Right kidney (tissue), 1 donor: ENCODE measurements at regions not wholly inside any gene's neighbourhood (a gene's known extent, or its start where the extent isn't known, plus 50 kb on each side); places are given as distances from the start of the nearest gene placed in this dataset.
A peak's percentile ranks its signal among the peaks of the same experiment; 100 is the strongest.
"Not testable (repeated sequence)": the region's sequence is repeated elsewhere in the genome, so short reads cannot be mapped to it uniquely, and the experiment has no call there.

Source experiments
- DNase-seq: peaks from one replicate; pipeline ENCODE4 v3.0.0-alpha.2; 2016

DNA sequence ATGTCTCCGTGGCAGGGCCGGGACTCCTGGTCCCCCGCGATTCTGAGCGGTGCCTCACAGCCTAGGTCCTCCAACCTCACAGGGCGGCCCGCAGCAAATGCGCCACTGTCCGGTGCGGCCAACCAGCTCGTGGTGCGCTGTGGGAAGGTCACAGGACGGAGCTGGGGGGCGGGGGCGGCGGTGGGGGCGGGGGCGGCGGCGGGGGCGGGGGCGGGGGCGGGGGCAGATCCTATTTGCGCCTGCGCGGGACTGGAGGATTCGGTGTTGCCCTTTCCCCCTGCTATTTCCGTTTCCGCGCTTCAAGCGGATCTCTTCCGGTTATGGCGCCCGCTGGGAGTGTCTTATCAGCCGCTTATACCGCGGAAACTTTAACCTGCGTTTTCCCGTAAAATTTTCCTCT is 106.7 kb upstream of the SNRPN start:
- DNase-seq = peak; percentile 20

DNA sequence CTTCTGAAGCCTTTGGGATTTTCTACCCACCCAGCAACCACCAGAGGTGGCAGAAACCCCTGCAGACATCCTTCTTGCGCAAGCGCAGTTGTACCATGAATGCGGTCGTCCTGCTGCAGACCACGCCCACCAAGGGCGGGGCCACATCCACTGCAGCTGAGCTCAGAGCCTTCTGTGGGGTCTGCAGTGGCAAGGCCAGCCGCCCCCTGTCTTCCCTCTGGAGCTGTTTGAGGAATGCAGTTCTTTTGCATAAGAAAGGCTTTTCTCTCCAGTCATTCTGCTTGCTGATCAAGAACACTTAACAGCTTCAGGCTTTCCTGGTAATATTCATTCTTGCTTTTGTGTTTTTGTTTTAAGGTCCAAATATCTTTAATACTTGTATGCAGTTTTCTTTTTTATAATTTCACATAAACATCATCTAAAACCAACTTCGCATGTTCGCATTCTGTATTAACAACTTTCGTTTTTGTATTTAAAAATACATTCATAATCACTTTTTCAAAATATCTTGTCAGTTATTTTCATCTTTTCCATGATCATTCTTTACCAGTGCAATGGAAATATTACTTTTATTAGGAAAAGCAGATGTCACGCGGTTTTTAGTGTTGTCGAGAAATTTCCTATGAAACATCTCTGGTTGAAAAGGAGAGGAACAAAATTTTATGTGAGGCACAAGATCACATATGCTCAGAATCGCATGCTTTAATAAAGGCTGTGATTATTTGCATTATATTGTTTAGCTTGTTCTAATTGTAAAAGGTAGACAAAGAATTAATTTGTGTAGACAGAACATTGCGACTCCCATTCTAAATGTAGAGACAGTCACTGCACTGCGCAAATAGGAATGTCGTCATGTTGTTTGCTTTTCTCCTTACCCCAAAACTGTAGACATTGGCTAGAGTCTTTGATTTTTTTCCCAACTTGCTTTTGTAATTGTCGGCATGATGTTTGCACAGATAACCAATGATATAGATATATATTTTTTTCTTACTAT is 98.1 kb upstream of the SNRPN start:
- peak; percentile 6 for DNase-seq

DNA sequence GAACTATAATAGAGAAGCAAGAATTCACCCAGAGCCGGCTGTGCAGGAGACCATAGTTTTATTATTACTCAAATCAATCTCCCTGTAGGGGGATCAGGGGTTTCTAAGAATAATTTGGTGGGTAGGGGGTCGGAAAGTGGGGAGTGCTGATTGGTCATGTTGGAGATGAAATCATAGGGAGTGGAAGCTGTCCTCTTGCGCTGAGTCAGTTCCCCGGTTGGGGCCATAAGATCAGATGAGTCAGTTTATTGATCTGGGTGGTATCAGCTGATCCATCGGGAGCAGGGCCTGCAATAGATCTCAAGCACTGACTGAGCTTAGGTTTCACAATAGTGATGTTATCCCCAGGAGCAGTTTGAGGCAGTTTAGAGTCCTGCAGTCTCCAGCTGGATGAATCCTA is 97.0 kb upstream of the SNRPN start:
- no peak for DNase-seq

DNA sequence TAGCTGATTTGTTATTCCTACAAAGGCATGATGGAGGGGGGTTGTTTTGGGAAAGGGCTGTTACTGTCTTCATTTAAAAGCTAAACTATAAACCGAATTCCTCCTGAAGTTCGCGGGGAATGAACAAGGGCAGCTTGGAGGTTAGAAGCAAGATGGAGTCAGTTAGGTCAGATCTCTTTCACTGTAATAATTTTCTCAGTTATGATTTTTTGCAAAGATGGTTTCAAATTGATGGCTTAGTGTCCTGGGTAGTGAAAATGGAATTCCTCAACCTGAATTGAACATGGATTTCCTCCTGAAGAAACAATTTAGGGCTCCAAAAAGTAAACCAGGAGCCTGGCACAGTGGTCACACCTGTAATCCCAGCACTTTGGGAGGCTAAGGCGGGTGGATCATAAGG is 96.6 kb upstream of the SNRPN start:
- not testable (repeated sequence) for DNase-seq

DNA sequence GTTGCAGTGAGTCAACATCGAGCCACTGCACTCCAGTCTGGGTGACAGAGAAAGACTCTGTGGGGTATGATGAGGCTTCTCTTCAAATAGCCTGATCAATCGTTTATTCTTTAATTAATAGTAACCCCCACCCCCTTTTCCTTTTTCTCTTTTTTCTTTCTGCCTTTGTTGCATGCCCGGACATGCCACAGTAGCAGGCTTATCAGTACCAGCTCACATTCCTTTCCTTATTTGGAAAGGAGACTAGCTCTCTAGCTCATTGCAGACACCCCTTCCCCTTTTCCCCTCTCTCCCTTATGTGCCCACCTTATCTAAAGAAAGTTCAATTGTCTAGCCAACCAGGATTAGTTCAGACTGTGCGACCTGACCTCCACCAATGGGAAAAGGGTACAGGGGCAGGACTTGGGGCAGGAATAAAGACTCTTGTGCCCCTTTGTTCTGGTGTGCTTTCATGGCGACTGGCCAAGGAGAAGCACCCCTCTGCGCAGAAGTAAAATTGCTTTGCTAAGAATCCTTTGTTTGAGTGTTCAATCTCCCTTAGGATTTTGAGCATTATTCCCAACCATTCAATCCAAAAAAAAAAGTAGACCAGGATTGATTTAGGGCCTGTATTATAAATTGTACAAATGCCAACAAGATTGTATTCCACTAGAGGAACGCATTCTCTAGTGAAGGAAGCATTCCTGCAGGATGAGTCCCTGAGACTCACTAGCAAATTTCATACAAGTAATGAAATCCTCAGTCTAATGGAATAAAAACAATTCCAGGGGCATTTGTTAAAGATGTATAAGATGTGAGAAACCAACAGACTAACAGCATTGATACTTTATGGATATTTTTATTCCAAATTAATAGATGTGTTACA is 95.8 kb upstream of the SNRPN start:
- DNase-seq = no peak

DNA sequence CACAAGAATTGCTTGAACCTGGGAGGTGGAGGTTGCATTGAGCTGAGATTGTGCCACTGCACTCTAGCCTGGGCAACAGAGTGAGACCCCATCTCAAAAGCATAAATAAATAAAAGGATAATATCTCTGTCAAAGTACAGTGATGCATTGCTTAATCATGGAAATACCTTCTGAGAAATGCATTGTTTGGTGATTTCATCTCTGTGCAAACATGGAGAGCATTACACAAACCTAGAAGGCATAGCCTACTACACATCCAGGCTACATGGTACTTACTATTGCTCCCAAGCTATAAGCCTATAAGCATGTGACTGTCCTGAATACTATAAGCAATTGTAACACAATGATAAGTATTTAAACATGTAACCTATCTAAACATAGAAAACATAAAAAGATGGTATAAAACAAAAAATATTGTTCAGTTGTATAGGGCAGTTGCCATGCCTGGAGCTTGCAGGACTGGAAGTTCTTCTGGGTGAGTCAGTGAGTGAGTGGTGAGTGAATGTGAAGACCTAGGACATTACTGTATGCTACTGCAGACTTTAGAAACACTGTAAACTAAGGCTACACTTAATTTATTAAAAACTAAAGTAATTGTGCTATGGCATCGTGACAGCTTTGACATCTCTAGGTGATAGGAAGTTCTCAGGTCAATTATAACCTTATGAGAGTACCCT is 93.6 kb upstream of the SNRPN start:
- no peak for DNase-seq

DNA sequence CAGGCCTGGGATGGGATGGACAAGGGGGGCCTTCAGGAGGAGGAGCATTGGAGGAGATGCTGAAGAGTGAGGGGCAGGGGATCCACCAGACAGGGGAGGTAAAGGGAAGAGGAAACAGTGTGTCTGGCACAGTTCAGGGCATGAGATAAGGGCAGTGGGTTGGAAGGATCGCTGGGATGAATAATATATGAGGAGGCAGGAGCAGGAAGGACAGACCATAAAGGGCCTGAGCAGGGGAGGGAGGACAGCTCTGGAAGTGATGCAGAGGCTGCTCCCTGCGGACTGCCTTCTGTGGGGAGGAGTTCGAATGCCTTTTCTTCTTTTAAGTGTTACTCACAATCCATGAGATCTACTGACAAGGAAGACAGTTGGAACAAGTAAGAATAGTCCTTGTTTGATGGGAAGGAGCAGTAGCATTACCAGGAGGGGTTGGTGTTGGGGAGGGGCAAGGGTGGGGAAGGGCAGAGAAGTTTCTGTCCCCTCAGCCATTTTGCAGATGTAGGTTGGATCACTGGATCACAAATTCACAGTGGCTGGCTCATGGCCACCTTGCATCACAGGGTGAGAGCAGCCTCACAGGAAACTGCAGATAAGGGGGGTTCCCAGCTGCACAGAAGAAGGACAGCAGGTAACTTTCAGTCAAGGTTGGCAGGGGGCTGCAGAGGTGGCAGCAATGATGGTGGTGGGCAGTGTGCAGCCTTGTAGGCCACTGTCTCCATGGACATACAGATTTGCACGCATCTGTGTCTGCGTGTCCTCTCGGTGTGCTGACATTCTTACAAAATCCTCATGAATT is 91.9 kb upstream of the SNRPN start:
- no peak for DNase-seq

DNA sequence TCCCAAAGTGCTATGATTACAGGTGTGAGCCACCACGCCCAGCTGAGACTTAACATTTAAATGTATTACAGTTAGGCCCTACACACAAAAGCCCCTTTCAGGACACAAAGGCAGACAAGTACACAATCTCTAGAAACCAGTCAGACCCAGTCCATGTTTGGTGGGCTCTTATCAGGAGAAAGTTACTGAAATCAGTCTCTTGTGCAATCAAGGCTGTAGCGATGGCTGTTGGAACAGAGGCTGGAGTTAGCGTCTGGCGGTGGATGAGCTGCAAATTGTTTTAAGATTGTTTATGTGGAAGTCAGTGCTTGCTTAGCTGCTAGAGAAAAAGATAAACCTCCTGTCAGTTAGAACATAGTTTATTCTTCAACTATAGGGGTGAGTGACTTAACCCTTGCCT is 89.5 kb upstream of the SNRPN start:
- no peak for DNase-seq

DNA sequence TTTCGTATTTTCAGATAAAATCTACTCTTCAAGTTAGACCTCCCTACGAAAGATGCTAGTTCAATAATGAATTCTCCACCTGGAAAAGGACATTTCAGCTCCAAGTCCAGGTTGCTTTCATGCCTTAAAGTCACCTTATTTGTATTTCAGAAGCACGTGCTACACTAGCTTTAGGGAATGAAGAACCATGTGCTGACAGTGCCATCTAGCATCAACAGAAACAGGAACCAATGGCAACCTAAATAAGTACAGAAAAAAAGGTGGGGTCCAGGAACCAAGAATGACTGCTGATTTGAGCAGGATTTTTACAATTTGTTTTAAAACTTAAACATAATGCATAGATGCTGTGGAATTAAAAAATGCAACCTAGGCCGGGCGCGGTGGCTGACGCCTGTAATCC is 77.6 kb upstream of the SNRPN start:
- no peak for DNase-seq

DNA sequence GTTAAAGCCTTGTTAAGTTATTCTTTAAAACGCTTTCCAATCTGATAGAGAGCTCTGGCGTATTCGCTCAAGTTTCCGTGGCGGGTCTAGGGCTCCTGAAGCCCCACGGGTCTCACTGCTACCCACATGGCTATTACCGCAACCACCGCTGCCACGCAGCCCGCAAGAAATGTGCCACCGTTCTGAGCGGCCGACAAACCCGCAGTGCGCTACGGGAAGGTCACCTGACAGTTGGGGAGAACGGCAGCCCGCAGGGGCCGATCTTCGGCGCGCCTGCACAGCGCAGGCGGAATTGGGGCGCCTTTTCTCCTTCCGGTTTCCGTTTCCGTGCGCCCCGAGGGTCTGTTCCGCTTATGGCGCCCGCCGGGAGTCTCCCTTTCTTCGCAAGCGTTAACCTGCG is 76.6 kb upstream of the SNRPN start:
- peak; percentile 64 for DNase-seq

DNA sequence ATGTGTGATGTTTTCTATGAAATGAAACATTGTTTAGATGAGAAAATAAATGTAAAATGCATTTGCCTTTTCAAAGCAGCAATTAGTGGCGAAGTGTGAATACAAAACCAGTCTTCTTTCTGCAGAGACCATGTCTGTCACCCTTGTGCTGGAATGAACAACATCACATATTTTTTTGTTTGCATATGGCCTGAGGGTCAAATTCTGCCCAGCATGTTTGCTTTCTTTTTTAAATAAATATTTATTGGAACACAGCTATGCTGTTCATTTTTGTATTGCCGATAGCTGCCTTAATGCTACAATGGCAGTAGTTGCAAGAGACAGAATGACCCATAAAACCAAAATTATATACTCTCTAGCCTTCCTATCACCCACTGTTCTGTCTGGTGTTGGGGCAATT is 75.3 kb upstream of the SNRPN start:
- DNase-seq = no peak

DNA sequence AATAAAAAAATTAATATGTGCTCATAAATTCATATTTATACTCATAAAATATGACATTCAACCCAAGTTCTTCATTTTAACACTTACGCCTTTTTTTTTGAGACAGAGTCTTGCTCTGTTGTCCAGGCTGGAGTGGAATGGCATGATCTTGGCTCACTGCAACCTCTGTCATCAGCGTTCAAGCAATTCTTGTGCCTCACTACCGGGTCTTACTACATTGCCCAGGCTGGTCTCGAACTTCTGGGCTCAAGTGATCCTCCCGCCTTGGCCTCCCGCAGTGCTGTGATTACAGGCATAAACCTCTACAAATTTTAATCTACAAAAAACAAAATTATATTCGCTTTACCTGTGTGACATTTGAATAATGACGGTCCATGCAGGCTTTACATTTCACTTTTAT is 74.1 kb upstream of the SNRPN start:
- DNase-seq = no peak

DNA sequence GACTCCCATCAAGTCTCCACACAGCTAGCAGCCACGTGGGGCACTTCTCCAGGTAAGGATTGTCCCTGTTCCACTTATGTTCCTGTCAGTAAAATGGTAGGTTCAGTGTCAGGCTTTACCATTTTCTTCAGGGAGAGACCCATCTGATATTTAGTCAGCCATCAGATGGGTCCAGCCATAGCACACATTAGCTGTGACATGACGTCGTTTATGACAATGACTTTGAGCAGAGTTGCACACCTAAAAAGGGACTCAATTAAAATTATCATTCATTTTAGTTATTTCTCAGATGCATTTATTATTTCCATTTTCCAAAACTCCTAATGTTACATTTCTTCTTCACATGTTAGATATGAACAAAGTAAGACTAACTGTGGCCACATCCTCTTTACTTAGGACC is 68.2 kb upstream of the SNRPN start:
- DNase-seq = no peak

DNA sequence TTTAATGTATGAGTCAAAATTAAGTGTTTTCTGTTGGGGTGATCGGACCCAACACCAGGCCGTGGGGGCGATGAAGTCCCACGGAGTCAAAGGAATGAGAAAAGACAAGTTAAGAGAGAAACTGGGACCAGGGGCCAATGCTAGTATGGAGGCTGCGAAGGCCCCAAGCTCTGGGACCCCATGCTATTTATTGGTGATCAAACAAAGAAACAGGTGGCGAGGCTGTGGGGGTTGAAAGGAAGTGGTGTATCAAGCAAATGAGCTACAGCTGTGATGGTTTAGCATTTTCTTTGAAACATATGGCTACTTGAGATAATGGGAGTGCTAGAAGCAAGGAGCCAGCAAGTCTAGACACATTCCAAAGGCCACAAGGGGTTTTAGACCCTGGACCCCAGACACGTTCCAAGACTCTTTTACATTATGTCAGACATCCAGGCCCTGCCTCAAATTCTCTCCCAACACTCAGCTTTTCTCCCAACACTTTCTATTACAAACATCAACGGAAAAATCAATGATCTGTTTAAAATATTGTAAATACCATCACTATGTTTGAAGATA is 56.0 kb upstream of the SNRPN start:
- DNase-seq = no peak

DNA sequence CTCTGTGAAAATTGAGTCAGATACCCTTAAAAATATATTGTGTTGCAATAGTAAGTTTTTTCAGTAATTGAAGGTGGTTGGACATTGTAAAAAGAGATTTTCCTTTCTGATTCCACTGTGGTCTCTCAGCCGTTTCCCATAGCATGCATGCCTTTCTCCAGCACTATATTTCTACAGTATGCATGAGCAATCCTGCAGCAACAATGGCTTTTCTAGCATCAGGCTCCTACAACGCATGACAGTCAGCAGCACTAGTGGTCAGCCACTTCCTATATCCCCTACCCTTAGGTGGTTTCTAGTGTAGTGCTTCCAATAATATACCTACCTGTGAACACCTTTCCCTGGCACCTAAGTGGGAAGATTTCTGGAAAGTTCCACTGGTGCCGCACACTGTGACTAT is 55.4 kb upstream of the SNRPN start:
- no peak for DNase-seq

DNA sequence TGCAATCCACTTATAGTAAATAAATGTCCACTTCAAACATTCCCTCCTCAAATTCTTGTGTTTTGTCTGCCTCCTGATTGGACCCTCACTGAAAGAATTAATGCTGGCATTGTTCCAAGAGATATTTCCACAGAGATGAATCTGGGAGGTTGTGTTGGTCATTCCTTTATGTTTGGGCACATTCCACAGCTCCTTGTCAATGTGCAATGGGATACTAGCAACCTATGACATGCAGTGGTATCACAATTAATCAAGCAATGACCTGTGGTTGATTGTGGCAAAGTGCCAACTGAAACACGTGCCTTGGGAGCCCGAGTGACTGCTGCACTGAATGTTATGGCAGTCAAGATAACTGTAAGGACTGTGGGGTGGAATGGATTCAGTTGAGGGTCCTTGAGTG is 55.0 kb upstream of the SNRPN start:
- DNase-seq = no peak

DNA sequence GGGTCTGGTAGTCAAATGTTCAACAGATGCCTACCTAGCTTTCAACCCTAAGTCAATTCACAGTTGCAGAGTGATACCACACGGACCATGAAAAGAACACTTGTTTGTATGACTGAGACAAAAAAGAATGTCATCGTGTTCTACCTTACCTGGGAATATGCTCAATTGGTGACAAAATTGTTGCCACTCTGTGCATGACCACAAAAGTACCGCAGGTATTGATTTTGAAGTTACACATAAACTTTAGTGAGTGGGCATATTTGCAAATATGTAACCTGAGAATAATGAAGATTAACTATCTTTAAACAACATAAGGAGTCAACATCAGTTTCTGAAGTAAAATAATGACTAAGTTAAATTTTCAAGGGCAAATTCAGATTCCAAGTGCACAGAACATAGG is 53.4 kb upstream of the SNRPN start:
- no peak for DNase-seq
